Progenitor cell of endocrine pancreas (in vitro differentiated cells): ENCODE measurements at regions not wholly inside any gene's neighbourhood (a gene's known extent, or its start where the extent isn't known, plus 50 kb on each side); places are given as distances from the start of the nearest gene placed in this dataset.

ENCODE experiments used
- DNase-seq: peaks from one replicate; pipeline ENCODE4 v3.0.0; 2021; ENCODE audit warnings: low spot score; ENCODE audit not compliant: unreplicated experiment
- H3K27ac Mint-ChIP-seq: 2 replicates; pipeline ENCODE4 v1.8.0; 2021; ENCODE audit warnings: mild to moderate bottlenecking, moderate library complexity, mixed read lengths
- H3K27me3 Mint-ChIP-seq: 2 replicates; pipeline ENCODE4 v1.8.0; 2021; ENCODE audit warnings: mixed read lengths
- H3K36me3 Mint-ChIP-seq: 2 replicates; pipeline ENCODE4 v1.8.0; 2022; ENCODE audit warnings: mixed read lengths; ENCODE audit not compliant: insufficient read depth
- H3K4me1 Mint-ChIP-seq: 2 replicates; pipeline ENCODE4 v1.8.0; 2021; ENCODE audit warnings: low read depth, mixed read lengths
- H3K4me3 Mint-ChIP-seq: 2 replicates; pipeline ENCODE4 v1.8.0; 2021; ENCODE audit warnings: low read depth, mild to moderate bottlenecking, moderate library complexity, mixed read lengths
- H3K9me3 Mint-ChIP-seq: 2 replicates; pipeline ENCODE4 v1.8.0; 2021; ENCODE audit warnings: low read depth, mixed read lengths
- CTCF ChIP-seq: fragments of 200-600 bp; sonication (generic); IDR thresholded peaks from one replicate; pipeline ENCODE4 v1.5.0; 2021; ENCODE audit warnings: antibody characterized with exemption, mild to moderate bottlenecking; ENCODE audit not compliant: unreplicated experiment

GRCh38 chr6:90444160-90444714, 142.6 kb downstream of the MAP3K7 start:
- no peak for DNase-seq
- Mint-ChIP-seq H3K27ac (no peak overlapping the region), H3K4me1 (peaks cover 3% of the 10 kb centered on the region), H3K4me3 (no peak overlapping the region), H3K36me3 (no peaks in the 10 kb centered on the region), H3K9me3 (no peaks in the 10 kb centered on the region), H3K27me3 (peaks cover 8% of the 10 kb centered on the region)
- no peak for TF ChIP-seq CTCF

GRCh38 chr6:90442366-90442765, 144.5 kb downstream of the MAP3K7 start:
- Mint-ChIP-seq H3K4me1 (peaks cover 3% of the 10 kb centered on the region), H3K9me3 (no peaks in the 10 kb centered on the region), H3K36me3 (no peaks in the 10 kb centered on the region), H3K27ac (no peak overlapping the region), H3K27me3 (peaks cover 8% of the 10 kb centered on the region), H3K4me3 (no peak overlapping the region)
- DNase-seq: no peak
- no peak for TF ChIP-seq CTCF

- H3K9me3 Mint-ChIP-seq: no peaks in the 10 kb centered on the region
- peaks cover 8% of the 10 kb centered on the region for H3K27me3 Mint-ChIP-seq
- peaks cover 3% of the 10 kb centered on the region for H3K4me1 Mint-ChIP-seq
- DNase-seq: no peak
- no peaks in the 10 kb centered on the region for H3K36me3 Mint-ChIP-seq
- H3K27ac Mint-ChIP-seq: no peak overlapping the region
- no peak for TF ChIP-seq CTCF
- no peak overlapping the region for H3K4me3 Mint-ChIP-seq
These were observed 144.1 kb upstream of the BACH2 start for GRCh38 chr6:90440586-90441283.

- no peak for DNase-seq
- H3K9me3 Mint-ChIP-seq: no peaks in the 10 kb centered on the region
- no peaks in the 10 kb centered on the region for H3K36me3 Mint-ChIP-seq
- no peak for TF ChIP-seq CTCF
- peaks cover 3% of the 10 kb centered on the region for H3K4me1 Mint-ChIP-seq
- no peak overlapping the region for H3K27ac Mint-ChIP-seq
- H3K4me3 Mint-ChIP-seq: no peak overlapping the region
- H3K27me3 Mint-ChIP-seq: peaks cover 8% of the 10 kb centered on the region
These were observed 142.9 kb upstream of the BACH2 start for GRCh38 chr6:90439586-90439985.

- Mint-ChIP-seq H3K4me3 (no peak overlapping the region), H3K4me1 (peaks cover 1% of the 10 kb centered on the region), H3K27me3 (peaks cover 5% of the 10 kb centered on the region), H3K9me3 (no peaks in the 10 kb centered on the region), H3K36me3 (no peaks in the 10 kb centered on the region), H3K27ac (no peak overlapping the region)
- DNase-seq: no peak
- no peak for TF ChIP-seq CTCF
These were observed 139.8 kb upstream of the BACH2 start for GRCh38 chr6:90436403-90436802.
